Neural progenitor cell (in vitro differentiated cells): ENCODE measurements at regions not wholly inside any gene's neighbourhood (a gene's known extent, or its start where the extent isn't known, plus 50 kb on each side); places are given as distances from the start of the nearest gene placed in this dataset.

ENCODE experiments used
- CTCF ChIP-seq: fragments of 200-600 bp; sonication (generic); IDR thresholded peaks from 2 replicates; pipeline ENCODE4 v1.5.1; 2017; ENCODE audit warnings: antibody characterized with exemption, mild to moderate bottlenecking
- EZH2 ChIP-seq: fragments of 200-600 bp; sonication (generic); IDR thresholded peaks from 2 replicates; pipeline ENCODE4 v1.6.1; 2017; ENCODE audit warnings: antibody characterized with exemption, mild to moderate bottlenecking, moderate library complexity
- EZH2phosphoT487 ChIP-seq: fragments of 200-600 bp; sonication (generic); IDR thresholded peaks from 2 replicates; pipeline ENCODE4 v1.6.1; 2017; ENCODE audit warnings: antibody characterized with exemption

- TF ChIP-seq CTCF (no peak), EZH2 (no peak), EZH2phosphoT487 (no peak)
These were observed 1285.5 kb upstream of the TMEFF2 start for GRCh38 chr2:193480187-193480586.
